TTC549 (cell line): ENCODE measurements at regions not wholly inside any gene's neighbourhood (a gene's known extent, or its start where the extent isn't known, plus 50 kb on each side); places are given as distances from the start of the nearest gene placed in this dataset.
"Not testable (repeated sequence)": the region's sequence is repeated elsewhere in the genome, so short reads cannot be mapped to it uniquely, and the experiment has no call there.

Experiments
- FAIRE-seq: peaks from 2 replicates; lab custom pipeline; 2012; peaks lifted over from hg19 to GRCh38; lab: Jason Lieb, UNC

DNA sequence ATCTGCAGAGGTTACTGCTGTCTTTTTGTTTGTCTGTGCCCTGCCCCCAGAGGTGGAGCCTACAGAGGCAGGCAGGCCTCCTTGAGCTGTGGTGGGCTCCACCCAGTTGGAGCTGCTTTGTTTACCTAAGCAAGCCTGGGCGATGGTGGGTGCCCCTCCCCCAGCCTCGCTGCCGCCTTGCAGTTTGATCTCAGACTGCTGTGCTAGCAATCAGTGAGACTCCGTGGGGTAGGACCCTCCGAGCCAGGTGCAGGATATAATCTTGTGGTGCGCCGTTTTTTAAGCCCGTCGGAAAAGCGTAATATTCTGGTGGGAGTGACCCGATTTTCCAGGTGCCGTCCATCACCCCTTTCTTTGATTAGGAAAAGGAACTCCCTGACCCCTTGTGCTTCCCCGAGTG, 211.4 kb downstream of the BTBD3 start:
- not testable (repeated sequence) for FAIRE-seq

DNA sequence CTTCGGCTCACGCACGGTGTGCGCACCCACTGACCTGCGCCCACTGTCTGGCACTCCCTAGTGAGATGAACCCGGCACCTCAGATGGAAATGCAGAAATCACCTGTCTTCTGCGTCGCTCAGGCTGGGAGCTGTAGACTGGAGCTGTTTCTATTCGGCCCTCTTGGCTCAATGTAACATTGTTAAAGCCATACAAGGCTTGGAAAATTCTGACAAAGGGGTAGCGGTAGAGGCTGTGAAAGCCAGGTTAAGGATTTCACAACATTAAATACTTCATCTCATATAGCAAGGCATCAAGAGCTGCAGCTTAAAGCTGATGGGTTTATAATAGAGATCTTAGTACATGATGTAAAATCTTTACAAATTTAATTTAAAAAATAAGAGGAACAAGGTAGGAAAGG, 211.8 kb downstream of the BTBD3 start:
- FAIRE-seq, result not testable (repeated sequence)

DNA sequence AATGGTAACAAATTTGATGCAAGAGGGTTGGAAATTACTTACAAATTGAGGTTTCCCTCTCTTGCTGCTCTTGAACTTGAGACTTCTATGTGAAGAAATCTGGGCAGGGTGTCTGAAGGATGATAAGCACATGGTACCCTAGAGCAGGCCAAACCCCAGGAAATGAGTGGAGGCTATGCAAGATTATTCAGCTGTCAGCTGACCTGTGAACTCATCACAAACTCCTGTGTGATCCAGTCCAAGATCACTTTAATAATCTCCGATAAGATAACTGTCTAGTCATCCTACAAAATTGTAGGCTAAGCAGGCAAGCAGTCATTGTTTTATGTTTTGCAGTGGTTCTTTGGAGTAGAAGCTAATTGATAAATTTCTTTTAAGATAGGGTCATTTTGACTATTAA, 213.1 kb downstream of the BTBD3 start:
- no peak for FAIRE-seq

DNA sequence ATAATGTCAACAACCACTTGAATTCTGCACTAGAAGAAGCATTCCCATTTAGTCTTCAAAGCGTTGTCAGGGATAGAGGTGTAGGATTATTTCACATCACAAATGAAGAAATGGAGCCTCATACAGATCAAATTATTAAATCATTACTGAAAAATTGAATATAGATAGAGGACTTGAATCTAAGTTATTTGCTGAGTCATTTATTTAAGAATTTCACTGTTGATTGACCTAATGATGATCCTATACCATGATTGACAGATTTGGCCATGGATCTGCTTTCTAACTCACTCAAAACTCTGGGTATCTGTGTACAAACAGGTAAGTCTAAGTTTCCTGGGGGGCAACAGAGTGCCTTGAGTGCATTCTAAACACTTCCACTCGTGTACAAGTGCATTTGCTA, 215.9 kb downstream of the BTBD3 start:
- no peak for FAIRE-seq

DNA sequence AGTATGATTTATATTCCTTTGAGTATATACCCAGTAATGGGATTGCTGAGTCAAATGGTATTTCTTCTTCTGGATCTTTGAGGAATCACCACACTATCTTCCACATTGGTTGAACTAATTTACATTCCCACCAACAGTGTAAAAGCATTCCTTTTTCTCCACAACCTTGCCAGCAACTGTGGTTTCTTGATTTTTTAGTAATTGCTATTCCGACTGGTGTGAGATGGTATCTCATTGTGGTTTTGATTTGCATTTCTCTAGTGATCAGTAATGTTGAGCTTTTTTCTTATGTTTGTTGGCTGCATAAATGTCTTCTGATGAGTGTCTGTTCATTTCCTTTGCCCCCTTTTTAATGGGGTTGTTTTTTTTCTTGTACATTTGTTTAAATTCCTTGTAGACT, 228.3 kb downstream of the BTBD3 start:
- FAIRE-seq, result not testable (repeated sequence)

DNA sequence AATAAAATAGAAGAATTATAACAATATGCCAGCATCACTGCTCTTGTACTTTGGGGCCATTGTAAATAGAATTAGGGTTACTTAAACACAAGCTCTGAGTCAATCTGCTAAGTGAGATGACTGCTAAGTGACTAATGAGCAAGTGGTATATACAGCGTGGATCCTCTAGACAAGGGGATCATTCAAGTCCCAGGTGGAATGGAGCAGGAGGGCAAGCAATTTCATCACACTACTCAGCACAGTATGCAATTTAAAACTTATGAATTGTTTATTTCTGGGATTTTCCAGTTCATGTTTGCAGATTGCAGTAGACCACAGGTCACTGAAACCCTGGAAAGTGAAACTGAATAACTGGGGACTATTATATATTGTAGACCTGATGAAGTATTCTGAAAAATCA, 235.3 kb downstream of the BTBD3 start:
- no peak for FAIRE-seq

DNA sequence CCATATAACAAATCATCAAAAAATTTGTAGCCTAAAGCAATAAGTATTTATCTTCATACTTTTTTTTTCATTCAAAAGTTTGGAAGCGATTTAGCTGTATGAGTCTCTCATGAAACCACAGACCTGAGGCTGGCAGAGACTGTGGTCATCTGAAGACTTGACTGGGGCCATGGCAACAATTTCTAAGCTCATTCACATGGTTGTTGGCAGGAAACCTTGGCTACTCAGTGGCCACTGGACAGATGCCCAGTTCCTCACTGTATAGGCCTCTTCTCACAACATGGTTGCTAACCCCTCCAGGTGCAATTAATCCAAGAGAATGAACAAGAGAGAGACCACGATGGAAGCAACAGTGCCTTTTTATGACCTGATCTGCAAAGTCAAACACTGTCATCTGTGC, 235.9 kb downstream of the BTBD3 start:
- FAIRE-seq, result no peak

DNA sequence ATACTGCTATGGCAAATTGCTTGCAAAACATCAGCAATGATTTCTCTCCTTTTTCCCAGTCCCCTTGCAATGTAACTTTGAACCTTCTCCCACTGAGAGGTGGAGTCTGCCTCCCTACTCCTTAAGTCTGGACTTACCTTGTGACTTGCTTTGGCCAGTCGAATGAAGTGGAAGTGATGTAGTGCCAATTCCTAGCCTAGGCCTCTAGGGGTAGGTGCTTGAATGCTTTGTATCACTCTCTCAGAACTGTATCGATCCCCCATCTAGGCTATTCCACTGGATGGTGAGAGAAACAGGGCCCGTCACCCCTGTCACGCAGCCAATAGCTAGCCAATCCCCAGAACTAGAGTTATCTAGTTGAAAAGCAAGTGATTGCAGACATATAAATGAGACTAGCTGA, 238.6 kb downstream of the BTBD3 start:
- no peak for FAIRE-seq

DNA sequence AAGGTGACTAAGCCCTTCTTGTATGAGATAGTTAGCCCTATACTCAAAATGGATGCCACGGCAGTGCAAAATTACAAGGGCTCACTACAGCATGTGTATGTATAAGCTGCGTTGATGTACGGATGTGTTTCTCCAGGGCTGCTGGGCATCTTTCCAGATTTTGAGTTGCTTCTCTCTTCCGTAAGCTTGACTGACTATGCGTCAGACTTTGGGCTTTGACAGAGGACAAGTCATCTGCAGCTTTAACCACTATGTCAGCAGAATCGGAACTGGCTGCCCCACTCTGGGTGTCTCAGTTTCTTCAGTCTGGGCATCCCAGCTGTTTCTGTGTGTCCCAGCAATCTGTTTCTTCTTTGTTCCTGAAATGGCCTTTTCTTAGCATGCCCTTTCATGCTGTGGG, 241.6 kb downstream of the BTBD3 start:
- no peak for FAIRE-seq

DNA sequence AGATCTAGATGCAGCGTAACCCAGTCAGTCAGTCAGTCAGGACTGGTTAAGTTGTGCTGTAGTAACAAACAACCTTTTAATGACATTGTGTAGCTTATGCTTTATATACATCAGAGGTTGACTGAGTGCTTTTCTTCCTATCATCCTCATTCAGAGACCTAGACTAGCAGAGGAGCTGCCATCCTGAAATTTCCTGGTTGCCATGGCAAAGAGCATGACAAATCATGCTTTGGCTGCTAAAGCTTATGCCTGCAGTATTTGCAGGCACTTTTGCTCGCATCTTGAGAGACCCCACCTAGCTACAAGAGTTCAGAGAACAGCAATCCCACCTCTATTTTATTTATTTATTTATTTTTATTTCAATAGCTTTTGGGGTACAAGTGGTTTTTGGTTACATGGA, 244.0 kb downstream of the BTBD3 start:
- FAIRE-seq, result no peak

DNA sequence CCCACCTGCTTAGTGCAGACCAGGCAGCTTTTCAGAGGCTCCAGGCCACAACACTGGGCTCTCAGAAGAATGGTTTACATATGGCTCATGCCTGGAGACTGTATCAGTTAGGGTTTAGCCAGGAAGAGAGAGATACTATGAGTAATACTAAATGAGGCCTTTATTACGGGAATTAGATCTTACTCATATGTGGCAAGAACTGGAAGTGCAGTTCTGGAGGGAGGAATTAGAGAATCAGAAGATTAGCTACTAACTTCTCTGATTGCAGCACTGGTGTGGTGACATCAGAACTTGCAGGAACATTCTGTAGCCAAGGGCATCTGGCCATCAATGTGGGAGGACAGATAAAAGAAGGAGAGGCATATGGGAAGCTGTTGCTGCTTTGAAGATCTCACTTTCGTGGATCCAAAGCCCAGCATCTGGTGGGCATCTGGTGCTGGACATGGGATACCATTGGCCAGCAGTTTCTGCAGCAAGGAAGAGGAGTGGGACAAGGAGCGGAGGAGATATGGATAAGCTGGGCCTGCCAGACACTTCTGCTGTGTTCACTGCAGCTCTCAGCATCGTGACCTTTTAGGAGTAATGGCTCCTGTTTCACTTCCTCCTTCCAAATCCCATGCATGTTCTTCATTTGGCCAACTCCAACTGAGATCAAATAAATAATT, 248.5 kb downstream of the BTBD3 start:
- FAIRE-seq, result no peak

DNA sequence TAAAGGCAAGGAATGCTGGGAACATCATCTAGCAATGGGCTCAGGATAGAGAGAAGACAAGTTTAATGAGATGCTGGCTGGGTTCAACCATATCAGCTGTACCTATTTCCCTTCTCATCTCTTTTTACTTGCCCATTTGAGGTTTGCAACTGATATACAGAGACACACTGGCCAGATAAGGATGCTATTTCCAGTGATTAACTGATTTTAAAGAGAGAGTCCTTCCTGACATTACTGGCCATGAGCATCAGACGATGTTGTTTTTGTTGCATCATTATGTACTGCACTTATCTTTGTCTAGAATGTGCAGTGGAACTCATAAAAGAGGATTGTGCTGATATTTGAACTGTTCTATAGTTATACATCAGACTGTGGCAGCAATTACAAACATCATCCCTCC, 252.7 kb downstream of the BTBD3 start:
- FAIRE-seq, result no peak

DNA sequence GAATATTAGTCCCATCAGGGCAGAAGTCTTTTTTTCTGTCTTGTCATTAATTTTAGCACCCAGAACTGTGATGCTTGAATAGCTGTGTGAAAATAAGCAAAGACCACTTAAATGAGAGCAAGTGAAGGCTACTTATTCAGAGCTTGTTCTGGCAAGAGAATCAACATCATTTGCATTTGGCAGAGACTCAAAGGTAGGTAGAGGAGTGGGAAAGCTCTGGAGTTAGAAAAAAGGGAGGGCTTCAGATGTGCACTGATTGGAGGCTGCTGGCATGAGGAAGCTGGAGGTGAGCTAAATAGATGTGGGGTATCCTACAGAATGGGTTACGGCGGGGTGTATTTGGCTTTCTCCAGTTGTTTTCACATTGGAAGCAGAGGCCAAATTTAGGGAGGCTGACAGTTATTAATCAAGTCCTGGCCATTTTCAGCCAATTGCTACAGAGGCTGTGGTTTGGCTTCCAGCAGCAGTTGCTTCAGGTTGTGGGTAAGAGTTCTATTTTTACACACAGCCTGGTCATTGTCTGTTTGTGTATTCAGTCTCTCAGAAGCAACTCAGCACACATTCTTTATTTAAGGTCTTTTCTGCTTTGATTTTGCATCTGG, 254.3 kb downstream of the BTBD3 start:
- FAIRE-seq, result no peak

DNA sequence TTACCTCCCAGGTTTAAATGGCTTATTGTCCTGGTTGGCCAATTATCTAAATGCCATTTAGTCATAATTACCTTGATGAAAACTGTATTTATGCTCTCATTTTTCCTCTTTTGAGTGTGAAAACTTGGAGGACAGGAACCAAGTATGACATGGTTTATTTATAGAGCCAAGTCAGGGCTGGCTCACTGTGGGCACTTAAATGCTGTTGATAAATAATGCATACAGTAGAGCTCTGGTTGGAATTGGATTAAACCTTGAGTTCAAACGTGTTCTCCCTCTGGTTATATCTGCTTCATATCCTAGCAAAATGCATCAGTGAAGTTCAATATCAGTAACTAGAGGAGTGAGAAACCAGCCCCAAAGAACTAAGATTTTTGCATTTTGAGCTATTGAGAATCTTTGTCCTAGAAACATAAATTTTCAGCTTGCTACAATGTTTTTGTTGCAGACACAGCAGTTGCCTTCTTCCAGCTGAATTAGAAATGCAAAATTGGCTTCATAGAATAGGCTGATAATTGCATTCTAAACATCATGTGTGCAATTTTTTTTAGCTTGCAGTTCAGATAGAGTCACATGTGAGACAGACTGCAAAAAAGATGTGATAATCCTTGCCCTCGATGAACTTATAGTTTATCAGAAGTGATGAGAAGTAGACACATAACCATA, 255.8 kb downstream of the BTBD3 start:
- FAIRE-seq, result no peak

DNA sequence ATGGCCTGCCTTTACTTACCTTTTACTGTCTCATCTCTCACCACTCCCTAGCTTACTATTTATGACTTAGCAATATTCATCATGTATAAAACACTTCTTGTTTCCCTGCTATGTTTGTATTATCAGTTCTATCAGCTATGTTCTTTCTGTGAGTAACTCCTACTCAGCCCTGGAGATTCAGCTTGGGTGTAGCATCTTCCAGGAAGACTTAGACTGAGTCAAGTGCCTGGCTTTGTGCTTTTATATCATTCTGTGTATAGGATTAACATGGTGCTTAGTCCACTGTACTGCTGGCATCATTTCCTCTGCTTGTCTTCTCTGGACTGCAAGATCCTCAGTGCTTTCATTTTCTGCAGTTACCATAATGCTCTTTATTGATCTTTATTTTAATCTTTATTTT, 257.8 kb downstream of the BTBD3 start:
- FAIRE-seq, result no peak

DNA sequence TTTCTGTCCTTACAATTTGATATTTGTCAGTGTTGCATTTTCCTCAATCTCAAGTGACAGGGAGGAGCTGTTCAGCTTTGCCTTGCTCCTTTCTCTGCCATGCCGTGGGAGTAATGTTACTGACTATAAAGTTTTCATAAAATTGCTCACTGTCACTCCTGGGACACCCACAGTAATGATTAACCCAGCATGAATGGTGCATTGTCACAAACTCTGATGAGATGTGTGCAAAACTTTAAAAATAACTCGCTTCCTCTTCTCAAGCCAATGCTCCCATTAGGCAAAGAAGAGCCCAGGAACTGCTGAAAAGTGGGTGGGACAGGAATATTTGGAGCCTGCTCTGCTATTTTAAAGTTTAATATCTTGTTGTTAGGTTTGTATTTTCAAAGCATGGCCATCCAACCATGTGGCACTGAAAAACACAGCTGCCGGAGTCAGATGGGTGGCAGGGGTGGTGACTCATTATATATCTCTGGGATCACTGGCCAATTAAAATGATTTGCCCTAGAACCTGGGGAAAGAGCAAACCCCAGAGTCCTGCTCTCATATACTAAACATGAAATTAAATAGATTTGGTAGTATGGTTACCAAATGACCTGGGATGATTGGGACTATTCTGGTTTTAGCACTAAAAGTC, 260.1 kb downstream of the BTBD3 start:
- no peak for FAIRE-seq

DNA sequence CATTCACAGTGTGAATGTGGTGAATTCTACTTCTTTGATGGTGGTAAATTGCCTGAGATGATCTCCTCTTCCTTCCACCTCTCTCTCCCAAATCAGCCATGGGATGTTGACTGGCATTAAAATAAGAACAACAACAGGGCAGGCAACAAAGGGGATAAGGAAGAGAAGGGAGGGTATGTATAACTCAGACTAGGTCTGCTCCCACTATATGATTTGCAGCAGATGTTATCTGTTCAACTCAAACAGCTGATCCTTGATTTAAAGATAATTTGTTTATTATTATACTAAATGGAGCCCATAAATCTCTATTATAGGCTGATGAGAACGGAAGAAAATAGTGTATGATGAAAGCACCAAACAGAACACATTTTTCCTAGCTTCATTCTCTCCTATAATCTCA, 262.0 kb downstream of the BTBD3 start:
- no peak for FAIRE-seq

DNA sequence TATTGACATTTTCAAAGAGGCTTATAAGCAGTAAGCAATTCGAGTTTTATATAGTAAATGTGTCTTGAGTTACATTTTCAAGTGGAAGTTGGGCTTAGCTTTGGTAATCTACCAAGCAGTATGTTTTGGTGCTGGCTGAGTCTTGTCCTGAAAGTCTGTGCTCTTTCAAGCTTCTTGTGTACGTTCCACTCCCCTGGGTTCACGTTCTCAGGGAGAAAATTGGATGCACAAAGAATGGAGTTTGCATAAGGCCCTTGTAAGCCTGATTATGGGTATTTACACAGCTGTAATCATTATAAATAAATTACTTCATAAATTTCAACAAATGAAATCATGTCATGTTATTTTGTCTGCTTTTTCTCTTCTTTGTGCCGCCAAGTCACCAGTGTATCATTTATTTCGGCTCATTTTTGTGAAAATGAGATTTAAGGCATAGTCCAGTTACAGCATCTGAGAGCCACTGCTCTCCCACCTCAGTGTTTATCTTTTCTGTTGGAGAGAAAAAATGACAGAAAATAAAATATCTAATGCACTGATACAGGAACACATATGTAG, 262.5 kb downstream of the BTBD3 start:
- no peak for FAIRE-seq

DNA sequence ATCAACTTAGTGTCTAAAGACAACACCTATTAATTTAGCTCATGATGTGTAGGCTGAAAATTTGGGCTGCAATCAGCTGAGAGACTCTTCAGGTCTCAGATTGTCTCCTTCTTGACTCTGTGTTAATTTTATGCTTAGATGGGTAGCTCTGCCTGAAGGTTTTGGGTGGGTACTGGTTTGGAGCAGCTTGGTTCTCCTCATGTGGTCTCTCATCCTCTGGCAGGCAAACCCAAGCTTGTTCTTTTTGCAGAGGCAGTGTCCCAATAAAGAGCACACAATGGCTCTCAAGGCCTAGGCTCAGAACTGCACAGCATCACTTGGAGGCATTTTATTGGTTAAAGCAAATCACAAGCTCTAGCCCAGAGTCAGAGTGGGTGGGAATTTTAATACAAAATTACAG, 280.6 kb downstream of the BTBD3 start:
- FAIRE-seq, result no peak

DNA sequence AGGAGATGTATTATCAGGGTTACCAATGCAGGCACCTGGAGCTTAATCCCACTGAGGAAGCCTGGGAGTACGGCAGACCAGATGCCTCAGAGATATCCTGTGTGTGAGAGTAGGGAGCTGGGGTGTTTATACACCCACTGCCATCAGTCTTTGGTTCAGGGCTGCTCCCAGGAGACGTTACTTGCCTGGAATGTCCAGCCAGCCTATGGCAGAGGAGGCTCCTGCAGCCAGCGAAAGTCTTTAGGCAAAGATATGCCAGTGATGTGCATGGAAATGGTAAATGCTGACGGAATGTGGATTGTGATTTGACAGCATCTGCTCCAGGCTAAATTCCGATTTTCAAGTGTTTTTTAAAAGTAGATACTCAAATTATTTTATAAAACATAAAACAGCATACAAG, 282.0 kb downstream of the BTBD3 start:
- no peak for FAIRE-seq

DNA sequence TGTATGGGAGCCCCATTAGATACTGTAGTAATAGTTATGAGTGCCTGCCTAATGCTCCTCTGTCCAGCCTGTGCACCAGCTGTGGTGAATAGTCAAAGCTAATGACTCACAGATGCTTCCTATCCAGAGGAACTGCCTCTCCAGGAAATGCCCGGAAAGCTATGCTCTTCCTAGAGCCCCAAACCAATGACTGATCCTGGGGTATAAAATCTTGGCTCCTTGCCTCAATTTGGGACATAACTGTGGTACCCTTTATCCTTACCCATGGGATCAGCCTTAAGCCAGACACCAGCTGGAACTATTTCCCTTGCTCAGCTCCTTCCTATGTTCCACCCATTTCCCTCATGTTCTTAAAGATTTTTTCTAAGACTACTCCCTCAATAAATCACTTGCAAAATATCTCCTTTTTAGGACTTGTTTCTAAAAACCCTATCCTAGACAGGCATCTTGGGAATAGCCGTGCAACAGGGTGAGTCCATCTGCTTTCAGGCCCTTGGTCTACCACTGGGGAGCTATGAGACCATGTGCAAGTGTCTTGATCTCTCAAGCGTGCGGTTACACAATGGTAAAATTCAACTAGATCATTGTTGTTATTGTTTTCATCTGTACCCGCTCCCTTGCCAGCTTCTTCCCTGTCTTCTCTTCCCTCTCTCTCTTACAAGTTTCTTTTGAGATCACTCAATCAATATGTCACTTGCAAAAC, 283.7 kb downstream of the BTBD3 start:
- no peak for FAIRE-seq

DNA sequence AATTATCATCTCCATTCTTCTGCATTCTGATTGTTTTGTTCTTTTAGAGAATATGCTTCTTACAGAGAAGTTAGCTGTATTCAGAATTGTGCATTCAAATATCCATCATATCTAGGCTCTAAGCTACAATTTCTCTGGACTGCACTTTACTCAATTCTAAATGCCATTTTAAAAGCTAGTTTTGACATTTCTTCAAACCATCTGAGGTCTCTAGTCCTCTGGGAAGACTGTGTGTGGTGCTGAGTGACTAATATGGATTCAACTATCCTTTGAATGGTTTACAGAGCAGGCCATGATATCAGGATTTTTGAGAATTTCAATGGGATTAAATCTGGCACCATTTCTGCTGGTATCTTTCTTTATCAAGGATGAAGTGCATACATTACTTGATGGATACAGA, 285.7 kb downstream of the BTBD3 start:
- no peak for FAIRE-seq

DNA sequence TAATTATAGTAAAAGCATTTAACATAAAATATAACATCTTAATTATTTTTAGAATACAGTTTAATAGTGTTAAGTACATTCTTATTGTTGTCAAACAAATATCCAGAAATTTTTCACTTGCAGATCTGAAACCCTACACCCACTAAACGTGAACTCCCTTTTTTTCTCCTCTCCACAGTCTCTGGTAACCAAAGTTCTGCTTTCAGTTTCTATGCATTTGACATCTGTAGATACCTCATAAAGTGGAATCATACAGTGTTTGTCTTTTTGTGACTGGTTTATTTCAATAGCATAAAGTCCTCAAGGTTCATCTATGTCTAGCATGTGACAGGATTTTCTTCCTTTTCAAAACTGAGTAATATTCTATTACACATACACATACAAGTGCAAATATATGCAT, 286.3 kb downstream of the BTBD3 start:
- no peak for FAIRE-seq
